Cardiac septum (tissue), 1 donor: ENCODE measurements at regions not wholly inside any gene's neighbourhood (a gene's known extent, or its start where the extent isn't known, plus 50 kb on each side); places are given as distances from the start of the nearest gene placed in this dataset.
"Not testable (repeated sequence)": the region's sequence is repeated elsewhere in the genome, so short reads cannot be mapped to it uniquely, and the experiment has no call there.

Experiments
- DNase-seq: peaks from one replicate; pipeline ENCODE4 v3.0.0-alpha.2; 2020; ENCODE audit warnings: low spot score
- intact Hi-C: fragments of 100-400 bp; cut with DNase I; formaldehyde crosslinking; loops from one replicate; pipeline ENCODE4 v1.14.0; 2022
- donor health status: DM: no; HTN: no; CAD: no.

DNA sequence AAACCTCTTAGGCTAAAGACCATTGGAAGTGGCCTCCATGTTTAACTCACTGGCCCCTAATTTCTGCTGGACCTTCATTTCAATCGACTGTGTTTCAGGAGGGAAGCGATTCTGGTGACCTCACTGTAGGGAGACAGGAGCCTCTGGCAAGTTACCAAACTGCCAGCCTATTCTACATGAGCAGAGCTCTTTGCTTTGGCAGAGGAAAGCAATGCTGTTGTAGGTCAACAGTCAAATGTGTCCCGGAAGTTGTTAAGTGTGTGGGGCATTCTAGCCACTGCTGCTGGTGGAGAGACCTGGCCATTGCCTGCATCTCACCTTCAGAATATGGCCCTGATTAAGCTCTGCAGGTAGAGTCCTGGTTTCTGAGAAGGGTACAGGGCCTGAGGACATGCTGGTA is 306.8 kb upstream of the NOTCH2NLA start:
- DNase-seq, intact Hi-C loops: not testable (repeated sequence)

DNA sequence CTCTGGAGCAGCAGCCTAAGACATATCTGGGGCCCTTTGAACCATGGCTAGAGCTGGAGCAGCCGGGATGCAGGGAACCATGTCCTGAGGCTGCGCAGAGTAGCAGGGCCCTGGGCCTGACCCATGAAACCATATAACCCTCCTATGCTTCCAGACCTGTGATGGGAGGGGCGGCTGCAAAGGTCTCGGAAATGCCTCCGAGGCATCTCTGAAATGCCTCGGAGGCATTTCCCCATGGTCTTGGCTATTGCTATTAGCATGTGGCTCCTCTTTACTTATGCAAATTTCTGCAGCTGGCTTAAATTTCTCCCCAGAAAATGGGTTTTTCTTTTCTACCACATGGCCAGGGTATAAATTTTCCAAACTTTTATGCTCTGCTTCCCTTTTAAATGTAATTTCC is 302.1 kb upstream of the NOTCH2NLA start:
- intact Hi-C loops, DNase-seq: not testable (repeated sequence)

DNA sequence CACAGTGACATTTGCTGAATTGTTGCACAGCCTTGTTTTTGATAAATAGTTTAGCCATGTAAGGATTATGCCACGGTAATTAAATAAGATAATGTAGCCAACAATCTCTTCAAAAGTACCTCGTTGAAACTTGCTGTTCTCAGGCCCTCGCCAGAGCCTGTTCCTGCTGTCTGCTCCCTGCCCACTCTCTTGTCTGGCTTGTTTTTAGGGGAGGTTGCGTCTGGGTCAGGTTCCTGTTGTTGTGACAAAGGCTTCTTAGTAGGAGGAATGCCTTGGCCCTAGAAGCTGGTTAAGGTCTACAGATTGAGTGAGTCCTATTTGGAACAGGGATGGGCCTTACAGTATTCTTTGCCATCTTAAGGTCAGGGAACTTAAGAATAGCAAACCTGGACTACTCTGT is 294.0 kb upstream of the NOTCH2NLA start:
- intact Hi-C loops, DNase-seq: not testable (repeated sequence)

DNA sequence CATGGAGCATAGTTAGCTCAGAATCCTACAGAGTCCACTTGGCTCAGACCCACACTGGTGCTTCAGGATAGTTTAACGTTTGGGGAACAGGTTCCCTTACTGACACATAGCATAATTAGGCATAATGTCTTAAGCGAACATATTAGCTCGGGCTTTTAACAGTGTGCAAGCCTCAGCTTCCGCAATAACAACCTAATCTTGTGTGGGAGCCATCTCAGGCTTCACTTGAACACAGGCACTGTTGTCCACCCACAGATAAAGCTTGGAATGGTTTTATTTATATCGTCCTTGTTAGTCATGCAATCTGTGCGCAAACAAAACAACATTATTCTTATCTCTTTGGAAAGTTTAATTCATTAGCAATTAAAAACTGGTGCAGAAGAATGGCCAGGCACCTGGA is 293.5 kb upstream of the NOTCH2NLA start:
- DNase-seq, intact Hi-C loops: not testable (repeated sequence)

DNA sequence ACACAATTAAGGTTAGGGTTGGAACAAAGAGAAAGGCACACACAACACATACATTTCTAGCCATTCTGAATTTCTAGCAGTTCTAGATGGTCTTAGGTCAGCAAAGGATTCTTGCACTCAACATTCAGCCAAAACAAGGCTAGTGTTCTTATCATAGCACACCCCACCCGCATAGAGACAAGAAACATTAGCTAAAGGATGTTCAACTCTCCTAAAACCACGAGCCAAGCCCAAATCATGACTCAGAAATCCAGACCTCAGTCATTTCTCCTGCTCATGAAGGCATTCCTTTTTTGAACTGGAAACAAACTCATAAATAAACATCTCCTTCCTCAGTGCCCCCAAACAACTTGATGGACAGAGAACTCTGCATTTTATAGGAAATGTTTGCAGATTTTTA is 293.0 kb upstream of the NOTCH2NLA start:
- intact Hi-C loops, DNase-seq: not testable (repeated sequence)

DNA sequence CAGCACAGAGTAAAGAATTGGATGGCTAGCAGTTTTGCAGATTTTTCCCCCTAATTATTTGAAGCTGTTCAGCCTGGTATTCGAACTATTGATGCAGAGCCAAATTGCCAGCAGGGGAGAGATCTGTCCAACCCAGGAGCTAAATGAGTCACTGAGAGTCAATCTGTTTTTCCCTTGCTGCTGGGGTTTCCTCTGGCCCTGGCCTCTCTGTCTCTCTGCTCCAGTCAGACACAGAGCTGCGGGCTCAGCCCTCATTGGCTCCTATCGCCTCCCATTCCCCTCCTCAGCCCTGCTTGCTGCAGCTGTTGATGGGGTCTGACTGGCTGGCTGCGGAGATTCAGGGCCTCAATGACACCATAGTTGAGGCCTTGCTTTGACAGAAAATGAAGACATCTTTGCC is 284.9 kb upstream of the NOTCH2NLA start:
- intact Hi-C loops, DNase-seq: not testable (repeated sequence)

DNA sequence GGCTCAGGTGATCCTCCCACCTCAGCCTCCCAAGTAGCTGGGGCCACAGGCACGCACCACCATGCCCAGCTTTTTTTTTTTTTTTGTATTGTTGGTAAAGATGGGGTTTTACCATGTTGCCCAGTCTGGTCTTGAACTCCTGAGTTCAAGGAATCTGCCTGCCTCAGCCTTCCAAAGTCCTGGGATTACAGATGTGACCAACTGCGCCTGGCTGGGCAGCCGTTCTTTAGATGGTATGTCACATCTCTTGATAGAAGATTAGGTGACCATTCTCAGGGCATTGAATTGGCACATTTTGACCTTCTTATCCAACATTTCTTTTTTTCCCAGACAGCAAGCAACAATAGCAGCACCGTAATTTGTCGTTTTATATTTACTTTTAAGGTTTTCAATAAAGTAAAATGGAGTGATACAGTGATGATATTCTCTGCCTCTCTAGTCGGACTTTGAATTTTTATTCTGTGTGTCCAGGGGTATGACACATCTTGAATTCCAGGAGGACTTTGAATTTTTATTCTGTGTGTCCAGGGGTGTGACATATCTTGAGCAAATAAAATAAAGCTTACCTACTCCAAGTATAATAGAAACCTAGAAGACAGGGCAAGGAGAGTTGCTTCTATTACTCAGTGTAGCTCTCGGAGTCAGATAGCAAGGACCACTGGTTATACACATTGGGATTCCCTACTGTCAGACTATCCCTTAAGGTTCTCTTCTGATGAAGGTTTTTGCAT is 282.4 kb upstream of the NOTCH2NLA start:
- DNase-seq, intact Hi-C loops: not testable (repeated sequence)

DNA sequence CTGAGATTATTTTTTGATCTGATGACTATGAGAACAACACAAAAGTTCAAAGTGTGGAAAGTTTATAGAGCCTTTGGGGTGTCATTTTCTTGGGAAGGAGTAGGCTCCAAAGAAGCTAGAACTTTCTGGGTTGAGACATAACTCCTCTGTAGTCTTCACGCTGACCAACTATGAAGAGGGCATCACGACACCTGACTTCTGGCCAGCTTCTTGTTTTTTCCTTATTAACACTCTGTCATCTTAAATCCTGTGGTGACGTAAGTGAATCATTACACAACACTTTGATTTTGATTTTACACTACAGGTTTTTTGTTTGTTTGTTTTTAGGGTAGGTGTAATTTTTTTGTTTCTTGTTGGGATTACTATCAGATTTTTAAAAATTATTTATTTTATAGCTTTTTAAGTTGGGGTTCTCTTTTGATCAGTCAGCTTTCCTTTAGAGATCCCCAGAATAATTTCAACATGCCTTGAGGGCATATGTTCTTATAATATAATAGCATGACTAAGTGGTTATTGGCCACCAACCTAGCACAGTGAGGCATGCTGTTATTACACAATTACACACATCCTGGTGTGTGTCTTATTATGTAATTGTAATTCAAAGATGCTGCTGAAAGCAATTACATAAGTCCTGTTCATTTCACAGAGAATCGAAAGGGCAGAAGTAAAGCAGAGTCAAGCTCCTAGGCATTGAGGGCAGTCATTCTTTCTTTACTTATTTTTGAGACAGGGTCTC is 281.6 kb upstream of the NOTCH2NLA start:
- intact Hi-C loops, DNase-seq: not testable (repeated sequence)

DNA sequence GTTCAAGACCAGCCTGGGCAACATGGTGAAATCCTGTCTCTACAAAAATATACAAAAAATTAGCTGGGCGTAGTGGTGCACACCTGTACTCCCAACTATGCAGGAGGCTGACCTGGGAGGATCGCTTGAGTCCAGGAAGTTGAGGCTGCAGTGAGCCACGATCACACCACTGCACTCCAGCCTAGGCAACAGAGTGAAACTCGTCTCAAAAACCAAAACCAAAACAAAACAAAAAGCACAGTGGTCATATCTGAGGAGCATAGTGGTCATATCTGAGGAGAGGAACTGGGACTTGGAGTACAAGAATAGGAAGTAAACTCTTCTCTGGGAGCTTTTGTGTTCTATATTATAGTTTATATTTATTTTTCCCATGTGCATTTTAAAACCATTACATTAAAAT is 275.3 kb upstream of the NOTCH2NLA start:
- DNase-seq, intact Hi-C loops: not testable (repeated sequence)

DNA sequence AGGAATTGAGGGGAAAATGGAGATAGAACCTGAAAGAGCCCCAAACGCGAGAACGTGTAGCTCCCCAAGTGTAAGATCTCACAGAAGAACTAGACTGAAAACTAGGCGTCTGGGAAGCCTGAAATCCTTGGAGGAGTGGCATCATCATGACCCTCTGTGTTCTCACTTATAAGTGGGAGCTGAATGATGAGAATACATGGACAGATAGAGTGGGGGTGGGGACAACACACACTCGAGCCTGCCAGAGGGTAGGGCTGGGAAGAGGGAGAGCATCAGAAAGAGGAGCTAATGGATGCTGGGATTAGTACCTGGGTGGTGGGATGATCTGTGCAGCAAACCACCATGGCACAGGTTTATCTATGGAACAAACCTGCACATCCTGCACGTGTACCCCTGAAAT is 258.7 kb upstream of the NOTCH2NLA start:
- intact Hi-C loops, DNase-seq: not testable (repeated sequence)

DNA sequence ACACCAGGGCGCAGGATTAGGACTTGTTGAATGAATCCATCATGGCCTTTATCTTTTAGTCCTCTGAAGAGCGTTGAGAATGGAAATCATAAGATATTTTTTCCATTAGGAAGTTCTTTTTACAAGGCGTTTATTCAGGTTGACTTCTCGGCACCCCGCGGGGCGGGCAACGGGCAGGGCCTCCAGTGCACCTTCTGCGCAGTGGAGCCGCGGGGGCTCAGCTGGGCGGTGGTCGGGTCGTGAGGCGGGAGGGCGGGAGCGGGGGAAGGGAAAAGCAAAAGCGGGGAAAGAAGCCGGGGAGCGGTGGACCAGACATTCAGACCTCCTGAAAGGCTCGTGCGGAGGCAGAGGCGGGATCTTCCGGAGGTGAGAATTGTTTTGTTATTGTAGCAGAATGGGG is 258.3 kb upstream of the NOTCH2NLA start:
- DNase-seq, intact Hi-C loops: not testable (repeated sequence)

DNA sequence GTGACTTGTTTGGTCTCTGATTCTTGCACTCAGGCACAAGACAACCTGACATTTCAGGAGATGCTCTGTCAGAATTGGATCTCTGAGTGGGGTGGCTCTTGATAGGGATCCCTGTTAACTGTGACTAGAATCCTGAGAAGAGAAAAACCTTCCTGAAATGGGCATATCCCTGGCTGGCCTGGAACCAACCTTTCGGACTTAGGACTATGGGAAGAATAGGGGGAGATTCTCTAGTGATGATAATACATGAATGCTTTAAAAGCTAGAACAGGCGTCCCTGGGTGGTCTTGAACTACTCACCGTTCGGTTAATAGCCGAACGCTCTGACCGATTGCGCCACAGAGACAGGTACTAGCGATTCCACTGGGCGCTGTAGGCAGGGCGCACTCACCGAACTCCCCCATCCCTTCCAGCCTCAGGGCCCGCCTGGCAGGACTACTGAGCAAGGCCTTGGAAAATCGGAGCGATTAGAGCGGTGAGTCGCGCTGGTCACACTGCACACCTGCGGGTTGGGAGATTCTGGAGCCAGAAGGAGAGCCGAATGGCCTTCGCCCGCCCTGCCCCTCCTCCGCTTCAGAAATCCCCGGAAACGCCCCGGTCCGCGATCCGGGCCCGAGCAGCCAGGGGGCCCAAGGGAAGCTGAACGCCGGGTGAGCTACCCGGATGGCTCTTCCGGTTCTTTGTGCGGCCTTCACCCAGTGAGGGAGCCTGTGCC is 257.6 kb upstream of the NOTCH2NLA start:
- DNase-seq, intact Hi-C loops: not testable (repeated sequence)

DNA sequence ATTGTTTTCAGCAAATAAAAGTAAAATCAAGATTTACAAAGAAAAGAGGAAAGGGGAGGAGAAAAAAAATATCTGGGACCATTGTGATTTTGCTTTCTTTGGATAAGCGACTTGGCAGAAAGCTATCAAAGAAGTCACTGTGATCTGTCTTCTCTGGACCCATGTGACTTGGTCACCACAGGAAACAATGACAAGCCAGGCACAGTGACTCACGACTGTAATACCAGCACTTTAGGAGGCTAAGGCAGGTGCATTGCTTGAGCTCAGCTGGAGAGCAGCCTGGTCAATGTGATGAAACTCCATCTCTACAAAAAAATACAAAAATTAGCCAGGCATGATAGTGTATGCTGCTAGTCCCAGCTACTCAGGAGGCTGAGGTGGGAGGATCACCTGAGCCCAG is 255.4 kb upstream of the NOTCH2NLA start:
- intact Hi-C loops, DNase-seq: not testable (repeated sequence)

DNA sequence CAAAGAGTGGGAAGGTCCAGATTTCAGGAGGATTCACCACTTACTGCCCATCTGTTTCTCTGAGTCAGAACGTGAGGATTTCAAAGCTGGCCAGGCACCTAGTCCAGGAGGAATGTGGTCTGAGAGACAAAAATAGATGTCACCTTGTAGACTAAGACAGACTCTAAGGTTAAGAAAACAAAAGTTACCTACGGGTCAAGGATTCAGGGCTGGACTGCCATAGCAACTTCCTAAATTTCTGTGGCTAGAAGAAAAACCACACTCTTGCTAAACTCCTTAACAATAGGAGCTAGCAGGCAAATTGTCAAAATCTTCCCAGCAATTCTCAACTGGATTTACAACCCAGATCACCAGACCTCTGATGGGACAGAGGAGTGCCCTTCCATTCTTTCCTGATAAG is 250.4 kb upstream of the NOTCH2NLA start:
- DNase-seq, intact Hi-C loops: not testable (repeated sequence)

DNA sequence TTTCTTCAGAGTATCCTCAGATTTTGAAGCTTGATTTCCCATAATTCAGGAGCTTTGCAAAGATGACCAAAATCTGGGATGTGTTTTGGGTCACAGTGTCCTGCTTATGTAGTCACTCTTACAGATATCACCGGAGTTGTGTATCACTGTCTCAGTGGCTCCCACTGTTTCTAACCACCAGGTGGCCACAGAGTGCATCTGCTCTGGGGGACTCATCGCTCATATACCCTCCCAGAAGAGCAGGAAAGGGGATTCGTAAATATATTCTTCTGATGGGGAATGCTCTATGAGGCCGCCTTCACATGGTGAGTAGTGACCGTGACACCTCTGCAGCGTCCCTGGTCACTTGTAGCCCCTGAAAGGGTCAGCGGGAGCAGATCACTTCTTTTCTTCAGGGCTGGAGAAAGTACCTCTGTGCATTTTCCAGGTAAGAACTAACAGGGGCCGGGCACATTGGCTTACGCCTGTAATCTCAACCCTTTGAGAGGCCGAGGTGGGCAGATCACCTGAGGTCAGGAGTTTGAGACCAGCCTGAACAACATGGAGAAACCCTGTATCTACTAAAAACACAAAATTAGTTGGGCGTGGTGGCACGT is 249.4 kb upstream of the NOTCH2NLA start:
- intact Hi-C loops = not testable (repeated sequence)
- peak; percentile 66 for DNase-seq

DNA sequence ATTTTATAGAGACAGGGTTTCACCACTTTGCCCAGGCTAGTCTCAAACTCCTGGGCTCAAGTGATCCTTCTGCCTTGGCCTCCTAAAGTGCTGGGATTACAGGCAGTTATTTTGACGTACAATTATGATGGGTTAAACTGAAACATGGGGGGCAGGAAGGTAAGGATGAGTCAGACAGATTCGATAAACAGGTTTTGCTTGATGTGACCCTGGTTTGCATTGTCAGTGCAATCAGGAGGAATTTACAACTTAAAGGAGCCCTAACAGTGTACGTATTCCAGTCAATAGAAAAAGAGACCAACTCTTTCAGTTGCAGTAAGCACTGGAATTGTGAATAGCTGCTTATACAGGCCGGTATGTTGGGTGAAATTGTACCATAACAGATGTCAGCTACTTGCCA is 246.3 kb upstream of the NOTCH2NLA start:
- intact Hi-C loops, DNase-seq: not testable (repeated sequence)

DNA sequence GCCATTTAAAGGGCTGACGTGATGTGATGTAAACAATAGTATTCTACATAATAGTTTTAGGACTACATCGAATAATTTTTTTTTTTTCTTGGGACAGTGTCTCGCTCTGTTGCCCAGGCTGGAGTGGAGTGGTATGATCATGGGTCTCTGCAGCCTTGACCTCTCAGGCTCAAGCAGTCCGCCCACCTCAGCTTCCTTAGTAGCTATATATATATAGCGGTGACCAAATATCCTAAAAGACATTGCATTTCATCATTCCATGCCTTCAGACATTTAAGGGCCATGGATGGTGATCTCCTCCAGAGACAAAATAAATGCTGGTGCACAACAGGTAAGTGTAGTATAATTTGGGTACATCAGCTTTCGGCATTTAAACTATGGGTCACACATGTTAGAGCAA is 245.4 kb upstream of the NOTCH2NLA start:
- intact Hi-C loops, DNase-seq: not testable (repeated sequence)

DNA sequence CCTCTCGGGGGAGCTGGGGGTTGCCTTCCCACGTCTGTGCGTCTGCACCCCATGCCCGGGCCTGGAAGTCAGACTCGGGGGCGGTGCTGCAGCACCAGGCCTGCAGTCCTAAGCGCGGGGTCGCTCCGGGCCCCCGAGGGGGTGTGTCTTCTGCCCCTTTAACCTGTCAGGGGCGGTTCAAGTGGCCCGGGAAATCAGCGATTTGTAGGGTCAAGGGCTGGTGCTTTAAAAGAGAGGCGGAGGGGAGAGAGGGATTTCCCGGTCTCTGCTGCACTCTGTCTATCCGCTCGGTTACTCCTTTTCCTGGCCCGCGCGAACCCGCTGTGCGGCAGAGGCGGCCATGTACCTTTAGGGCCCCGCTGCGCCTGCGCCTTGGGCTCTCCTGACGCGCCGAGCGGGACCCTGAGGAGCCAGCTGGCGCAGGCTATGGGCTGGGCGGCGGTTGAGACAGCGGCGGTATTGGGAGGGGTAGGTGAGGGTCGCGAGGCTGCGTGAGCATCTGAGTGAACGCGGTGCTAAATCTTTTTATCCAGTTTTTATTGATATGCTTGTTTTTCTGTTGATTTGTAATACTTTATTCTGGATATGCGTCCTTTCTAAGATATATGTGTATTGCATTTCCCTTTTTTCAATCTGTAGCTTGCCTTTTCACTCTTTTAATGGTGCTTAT is 243.5 kb upstream of the NOTCH2NLA start:
- DNase-seq = peak; percentile 86
- intact Hi-C loops = not testable (repeated sequence)

DNA sequence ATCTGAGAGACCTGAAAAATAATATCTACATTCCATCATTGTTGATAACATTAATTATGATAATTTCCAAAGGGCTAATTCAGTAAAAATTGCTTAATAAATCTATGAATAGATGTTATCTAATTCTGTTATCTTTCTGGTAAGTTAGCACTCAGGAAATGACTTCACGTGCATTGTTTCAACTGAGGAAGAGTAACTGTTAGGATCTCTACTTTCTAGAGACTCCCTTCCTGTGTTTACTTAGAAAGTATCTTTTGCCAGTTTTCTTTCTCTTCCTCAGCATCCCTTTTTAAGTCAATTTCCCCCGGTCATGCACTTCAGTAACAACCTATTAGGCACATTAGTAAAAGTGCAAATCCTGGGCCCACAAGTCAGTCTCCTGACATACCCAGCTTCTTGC is 231.1 kb upstream of the NOTCH2NLA start:
- intact Hi-C loops = not testable (repeated sequence)

More for the DNA sequence above, 231.1 kb upstream of the NOTCH2NLA start:
- DNase-seq = not testable (repeated sequence)
